GM23338 (cell line): ENCODE measurements at regions not wholly inside any gene's neighbourhood (a gene's known extent, or its start where the extent isn't known, plus 50 kb on each side); places are given as distances from the start of the nearest gene placed in this dataset.

ENCODE experiments used
- ATAC-seq: fragments of 200-7000 bp; cut with Tn5 transposase; 3 replicates; pipeline ENCODE4 v1.9.1; 2020
- DNase-seq: peaks from one replicate; pipeline ENCODE4 v3.0.0-alpha.2; 2015; ENCODE audit warnings: low spot score
- H2AFZ ChIP-seq: fragments of 200-600 bp; sonication (generic); 2 replicates; pipeline ENCODE4 v1.8.0; 2016; ENCODE audit warnings: antibody characterized with exemption, mild to moderate bottlenecking, moderate library complexity
- H3F3A ChIP-seq: fragments of 200-600 bp; sonication (generic); replicated peaks from 2 replicates; pipeline ENCODE4 v1.8.0; 2017; ENCODE audit warnings: antibody characterized with exemption, mixed run types, low read depth
- H3K27ac ChIP-seq: fragments of 200-600 bp; sonication (generic); 2 replicates; pipeline ENCODE4 v1.6.1; 2016; ENCODE audit warnings: low read depth
- H3K27me3 ChIP-seq: fragments of 200-600 bp; sonication (generic); 2 replicates; pipeline ENCODE4 v1.8.0; 2016; ENCODE audit warnings: mild to moderate bottlenecking, mixed run types, moderate library complexity; ENCODE audit not compliant: insufficient read depth
- H3K36me3 ChIP-seq: fragments of 200-600 bp; sonication (generic); 2 replicates; pipeline ENCODE4 v1.8.0; 2016; ENCODE audit warnings: mild to moderate bottlenecking; ENCODE audit not compliant: insufficient read depth
- H3K4me1 ChIP-seq: fragments of 200-600 bp; sonication (generic); 2 replicates; pipeline ENCODE4 v1.8.0; 2016; ENCODE audit warnings: mild to moderate bottlenecking, moderate library complexity; ENCODE audit not compliant: insufficient read depth
- H3K4me2 ChIP-seq: fragments of 200-600 bp; sonication (generic); 2 replicates; pipeline ENCODE4 v1.7.1; 2017; ENCODE audit warnings: mixed run types
- H3K4me3 ChIP-seq: fragments of 200-600 bp; sonication (generic); 2 replicates; pipeline ENCODE4 v1.6.1; 2016; ENCODE audit warnings: mixed run types
- H3K79me2 ChIP-seq: fragments of 200-600 bp; sonication (generic); replicated peaks from 2 replicates; pipeline ENCODE4 v1.8.0; 2017; ENCODE audit warnings: mild to moderate bottlenecking; ENCODE audit not compliant: insufficient read depth
- H3K9me2 ChIP-seq: fragments of 200-600 bp; sonication (generic); 2 replicates; pipeline ENCODE4 v1.8.0; 2017; ENCODE audit not compliant: insufficient read depth
- H4K20me1 ChIP-seq: fragments of 200-600 bp; sonication (generic); replicated peaks from 2 replicates; pipeline ENCODE4 v1.8.0; 2017; ENCODE audit warnings: mild to moderate bottlenecking; ENCODE audit not compliant: insufficient read depth
- H3K27ac Mint-ChIP-seq: 2 replicates; pipeline ENCODE4 v1.8.0; 2020; ENCODE audit warnings: inconsistent platforms, mild to moderate bottlenecking, moderate library complexity, mixed read lengths
- H3K27me3 Mint-ChIP-seq: 3 replicates; pipeline ENCODE4 v1.8.0; 2022; ENCODE audit warnings: low read depth, mild to moderate bottlenecking, moderate library complexity, mixed read lengths, inconsistent platforms; ENCODE audit not compliant: insufficient read depth, poor library complexity
- H3K36me3 Mint-ChIP-seq: 3 replicates; pipeline ENCODE4 v1.8.0; 2021; ENCODE audit warnings: low read depth, mild to moderate bottlenecking, inconsistent platforms, moderate library complexity, mixed read lengths
- H3K4me1 Mint-ChIP-seq: 3 replicates; pipeline ENCODE4 v1.8.0; 2020; ENCODE audit warnings: mild to moderate bottlenecking, inconsistent platforms, mixed read lengths
- H3K4me3 Mint-ChIP-seq: 3 replicates; pipeline ENCODE4 v1.8.0; 2021; ENCODE audit warnings: moderate library complexity, mild to moderate bottlenecking, inconsistent platforms, mixed read lengths
- H3K9me3 Mint-ChIP-seq: 3 replicates; pipeline ENCODE4 v1.8.0; 2020; ENCODE audit warnings: moderate library complexity, mild to moderate bottlenecking, inconsistent platforms, mixed read lengths
- CTCF ChIP-seq, 2 experiments: fragments of 200-600 bp in 1 of 2; sonication (generic) in 1 of 2; conservative IDR thresholded peaks; 2 replicates each; pipeline versions ENCODE4 v1.5.1 to v1.6.1; 2016 to 2017; ENCODE audit warnings: antibody characterized with exemption in 2 of 2, low read depth in 2 of 2, mild to moderate bottlenecking in 2 of 2, moderate library complexity in 1 of 2
- ETS1 ChIP-seq: IDR thresholded peaks from 2 replicates; pipeline ENCODE4 v1.6.1; 2016; ENCODE audit warnings: antibody characterized with exemption
- EZH2 ChIP-seq: fragments of 200-600 bp; sonication (generic); IDR thresholded peaks from one replicate; pipeline ENCODE4 v1.8.0; 2017; ENCODE audit warnings: antibody characterized with exemption, mild to moderate bottlenecking, low read depth; ENCODE audit not compliant: unreplicated experiment
- EZH2phosphoT487 ChIP-seq: fragments of 200-600 bp; sonication (generic); IDR thresholded peaks from one replicate; pipeline ENCODE4 v1.8.1; 2018; ENCODE audit warnings: antibody characterized with exemption; ENCODE audit not compliant: unreplicated experiment
- NANOG ChIP-seq: IDR thresholded peaks from 2 replicates; pipeline ENCODE4 v1.6.1; 2016; ENCODE audit warnings: antibody characterized with exemption, borderline replicate concordance
- REST ChIP-seq: IDR thresholded peaks from one replicate; pipeline ENCODE4 v1.6.1; 2018; ENCODE audit warnings: antibody characterized with exemption; ENCODE audit not compliant: unreplicated experiment
- ZNF114 ChIP-seq: fragments of 250-450 bp; sonication (Bioruptor Pico); IDR thresholded peaks from 2 replicates; pipeline ENCODE4 v1.5.0; 2020; ENCODE audit warnings: mild to moderate bottlenecking, moderate library complexity
- ZNF331 ChIP-seq: fragments of 250-450 bp; sonication (Bioruptor Pico); IDR thresholded peaks from 2 replicates; pipeline ENCODE4 v1.5.0; 2020; ENCODE audit warnings: low read depth, mild to moderate bottlenecking, moderate library complexity
- ZNF462 ChIP-seq: fragments of 250-450 bp; sonication (Bioruptor Pico); IDR thresholded peaks from 2 replicates; pipeline ENCODE4 v1.5.0; 2020; ENCODE audit warnings: mild to moderate bottlenecking, moderate library complexity

- peaks cover 31% of the 10 kb centered on the region for H3K4me1 Mint-ChIP-seq
- no peak overlapping the region for H3K4me3 Mint-ChIP-seq
- peaks cover 30% of the 10 kb centered on the region for H3K4me1 ChIP-seq
- H3K27me3 Mint-ChIP-seq = peaks cover 3% of the 10 kb centered on the region
- DNase-seq = peak; percentile 42
- H3K27ac ChIP-seq = no peak overlapping the region
- H4K20me1 ChIP-seq = no peaks in the 10 kb centered on the region
- H2AFZ ChIP-seq = no peak overlapping the region
- peaks cover 3% of the 10 kb centered on the region; the same call in 2 of the 3 replicates for H3K36me3 Mint-ChIP-seq
- no peaks in the 10 kb centered on the region for H3K79me2 ChIP-seq
- no peak overlapping the region for H3K4me3 ChIP-seq
- H3K27ac Mint-ChIP-seq = no peak overlapping the region
- no peaks in the 10 kb centered on the region for H3K27me3 ChIP-seq
- no peaks in the 10 kb centered on the region for H3F3A ChIP-seq
- 0 out of 2 replicates have a peak, but pooled peaks cover 4% of the 10 kb centered on the region for H3K9me2 ChIP-seq
- peak; percentile 54 for ATAC-seq
- peaks cover 5% of the 10 kb centered on the region; the same call in 2 of the 3 replicates for H3K9me3 Mint-ChIP-seq
- H3K4me2 ChIP-seq = peak overlapping the region; percentile 48; the same call in 1 of the 2 replicates
- no peaks in the 10 kb centered on the region for H3K36me3 ChIP-seq
- no peak for TF ChIP-seq EZH2phosphoT487
- TF ChIP-seq EZH2 = no peak
- no peak for TF ChIP-seq ZNF331
- no peak for TF ChIP-seq ZNF462 (CRISPR knock-in tag)
- TF ChIP-seq CTCF (conservative IDR thresholded peaks at IDR 0.05; ENCODE audit: low read depth in 2 of 2) = no peak
- no peak for TF ChIP-seq ZNF114
- TF ChIP-seq ETS1 = no peak
- TF ChIP-seq NANOG = no peak
- no peak for TF ChIP-seq REST
These were observed 84.9 kb upstream of the PDE3A start for GRCh38 chr12:20283482-20283881.
